Mucosa of descending colon (tissue), 3 donors: ENCODE measurements at regions not wholly inside any gene's neighbourhood (a gene's known extent, or its start where the extent isn't known, plus 50 kb on each side); places are given as distances from the start of the nearest gene placed in this dataset.

Experiments used
- ATAC-seq: fragments of 200-7000 bp; cut with Tn5 transposase; one replicate; pipeline ENCODE4 v1.9.1; 2020; ENCODE audit warnings: mild to moderate bottlenecking, moderate library complexity
- DNase-seq, 3 donors: peaks; one replicate each; pipeline ENCODE4 v3.0.0-alpha.2; 2020
- H3K36me3 ChIP-seq: fragments of 200-600 bp; one replicate; pipeline ENCODE4 v1.8.0; 2021; ENCODE audit warnings: low read depth, mild to moderate bottlenecking
- H3K4me1 ChIP-seq: fragments of 200-600 bp; one replicate; pipeline ENCODE4 v1.8.0; 2021; ENCODE audit warnings: low read depth, mild to moderate bottlenecking
- H3K4me3 ChIP-seq: fragments of 200-600 bp; one replicate; pipeline ENCODE4 v1.8.0; 2021; ENCODE audit warnings: mild to moderate bottlenecking
- H3K9me3 ChIP-seq: fragments of 200-600 bp; one replicate; pipeline ENCODE4 v1.8.0; 2021; ENCODE audit warnings: mild to moderate bottlenecking
- CTCF ChIP-seq: fragments of 200-600 bp; IDR thresholded peaks from one replicate; pipeline ENCODE4 v1.8.0; 2022; ENCODE audit warnings: antibody characterized with exemption, mild to moderate bottlenecking
- intact Hi-C, 2 donors: fragments of 100-400 bp; cut with DNase I in 1 of 2; cut with micrococcal nuclease in 1 of 2; formaldehyde crosslinking; loops; one replicate each; pipeline versions ENCODE4 v1.11.0 to v1.11.1; 2022; cut with DNase I, micrococcal nuclease
- donor health status: DM: no; HTN: no; CAD: no; lungs with moderate emphysema.
- donor health status: DM: no; HTN: no; CAD: no.
- donor health status: DM: no; HTN: yes; CAD: no.

- Histone ChIP-seq H3K9me3 (no peaks in the 10 kb centered on the region), H3K4me1 (no peaks in the 10 kb centered on the region), H3K36me3 (no peaks in the 10 kb centered on the region), H3K4me3 (no peak overlapping the region)
- no peak for TF ChIP-seq CTCF
- DNase-seq (no peak), ATAC-seq (no peak)
- intact Hi-C loops = no loop called here
Measured at GRCh38 chr6:169886631-169887227, 135.3 kb downstream of the ERMARD start.

- no peaks in the 10 kb centered on the region for H3K4me1 ChIP-seq
- no peak for TF ChIP-seq CTCF
- no peaks in the 10 kb centered on the region for H3K36me3 ChIP-seq
- intact Hi-C loops = no loop called here
- no peaks in the 10 kb centered on the region for H3K9me3 ChIP-seq
- ATAC-seq (no peak), DNase-seq (no peak)
- no peak overlapping the region for H3K4me3 ChIP-seq
Measured at GRCh38 chr6:169885831-169886230, 134.4 kb downstream of the ERMARD start.

DNA sequence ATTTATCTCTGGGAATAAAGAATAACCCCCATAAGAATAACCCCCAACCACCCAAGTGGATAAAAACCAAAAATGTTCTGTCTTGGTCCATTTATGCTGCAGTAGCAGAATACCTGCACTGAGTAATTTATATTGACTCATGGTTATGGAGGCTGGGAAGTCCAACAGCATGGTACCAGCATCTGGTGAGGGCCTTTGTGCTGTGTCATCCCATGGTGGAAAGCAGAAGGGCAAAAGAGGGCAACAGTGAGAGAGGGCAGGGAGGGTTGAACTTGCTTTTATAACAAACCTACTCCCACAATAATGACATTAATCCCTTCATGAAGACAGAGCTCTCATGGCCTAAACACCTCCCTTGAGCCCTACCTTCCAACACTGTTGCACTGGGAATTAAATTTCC, 133.7 kb downstream of the ERMARD start:
- H3K36me3 ChIP-seq = no peaks in the 10 kb centered on the region
- intact Hi-C loops = no loop called here
- no peaks in the 10 kb centered on the region for H3K9me3 ChIP-seq
- no peak overlapping the region for H3K4me3 ChIP-seq
- ATAC-seq = no peak
- TF ChIP-seq CTCF = no peak
- H3K4me1 ChIP-seq = no peaks in the 10 kb centered on the region
- no peak for DNase-seq

DNA sequence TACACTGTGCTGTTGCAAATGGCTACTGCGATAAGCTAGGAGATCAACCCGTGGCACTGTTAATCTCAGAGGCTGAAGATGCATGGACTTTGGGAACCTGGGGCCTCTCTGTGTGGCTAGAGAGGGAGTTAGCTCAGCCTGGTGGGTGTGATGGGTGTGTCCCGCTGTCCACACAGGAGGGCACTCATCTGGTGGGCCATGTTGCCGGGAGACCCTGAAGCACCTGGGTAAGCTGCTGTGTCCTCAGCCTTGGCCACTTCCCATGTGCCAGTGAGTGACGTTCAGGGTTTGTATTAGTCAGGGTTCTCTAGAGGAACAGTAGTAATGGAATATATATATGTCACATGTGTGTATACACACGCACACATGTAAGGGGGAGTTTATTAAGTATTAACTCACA, 132.7 kb downstream of the ERMARD start:
- no peak for TF ChIP-seq CTCF
- DNase-seq (no peak), ATAC-seq (no peak)
- Histone ChIP-seq H3K9me3 (no peaks in the 10 kb centered on the region), H3K36me3 (no peaks in the 10 kb centered on the region), H3K4me1 (no peaks in the 10 kb centered on the region), H3K4me3 (no peak overlapping the region)
- intact Hi-C loops = no loop called here

- intact Hi-C loops = no loop called here
- no peak for DNase-seq
- H3K9me3 ChIP-seq = no peaks in the 10 kb centered on the region
- no peaks in the 10 kb centered on the region for H3K4me1 ChIP-seq
- no peaks in the 10 kb centered on the region for H3K36me3 ChIP-seq
- no peak overlapping the region for H3K4me3 ChIP-seq
- no peak for TF ChIP-seq CTCF
- ATAC-seq = no peak
Measured at GRCh38 chr6:169883316-169883715, 131.9 kb downstream of the ERMARD start.

DNA sequence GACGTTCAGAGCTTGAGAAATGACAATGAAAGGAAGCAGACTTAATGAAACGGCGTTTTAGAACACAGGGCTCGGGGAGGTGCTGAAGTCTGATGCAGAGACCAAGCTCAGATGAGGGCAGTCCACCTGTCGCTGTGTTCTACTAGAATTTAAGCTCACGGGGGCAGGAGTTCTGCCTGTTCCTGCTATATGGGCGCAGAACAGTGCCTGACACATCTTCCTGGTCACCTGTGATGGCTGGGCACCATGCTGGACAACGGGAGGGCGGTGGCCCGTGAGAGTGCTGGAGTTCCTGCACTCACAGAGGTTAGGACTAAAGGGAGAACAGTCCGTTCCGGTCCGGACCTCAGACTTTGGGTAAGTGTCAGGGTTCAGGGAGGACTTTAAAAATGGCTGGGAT, 130.6 kb downstream of the ERMARD start:
- TF ChIP-seq CTCF = no peak
- Histone ChIP-seq H3K9me3 (no peaks in the 10 kb centered on the region), H3K4me1 (no peaks in the 10 kb centered on the region), H3K36me3 (no peaks in the 10 kb centered on the region), H3K4me3 (no peak overlapping the region)
- no peak for DNase-seq
- ATAC-seq = no peak
- intact Hi-C loops = no loop called here
